ENCODE measurements at regions not wholly inside any gene's neighbourhood (a gene's known extent, or its start where the extent isn't known, plus 50 kb on each side); places are given as distances from the start of the nearest gene placed in this dataset.

DNA sequence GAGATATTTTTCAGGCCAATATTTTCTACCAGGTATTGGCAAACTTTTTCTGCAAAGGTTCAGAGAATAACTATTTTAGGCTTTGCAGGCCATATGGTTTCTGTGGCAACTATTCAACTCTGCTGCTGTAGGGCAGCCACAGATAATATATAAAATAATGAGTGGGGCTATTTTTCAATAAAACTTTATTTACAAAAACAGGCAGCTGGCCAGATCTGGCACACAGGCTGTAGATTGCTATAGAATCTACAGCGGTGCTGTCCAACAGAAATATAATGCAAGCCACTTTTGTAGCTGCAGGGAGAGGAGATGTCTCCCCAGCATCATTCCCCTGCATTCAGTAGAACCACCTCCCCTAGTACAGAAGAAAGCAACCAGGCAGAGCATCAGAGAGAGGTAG, 97.6 kb upstream of the BCOR start:
- TF ChIP-seq ZNF121 (CRISPR knock-in tag; IDR thresholded peaks at IDR 0.05) (no peak), GABPB1 (CRISPR knock-in tag; IDR thresholded peaks at IDR 0.05) (no peak), KDM5A (IDR thresholded peaks at IDR 0.05; ENCODE audit: borderline replicate concordance, low read length) (no peak)
- TF ChIP-seq, protein P1, sequence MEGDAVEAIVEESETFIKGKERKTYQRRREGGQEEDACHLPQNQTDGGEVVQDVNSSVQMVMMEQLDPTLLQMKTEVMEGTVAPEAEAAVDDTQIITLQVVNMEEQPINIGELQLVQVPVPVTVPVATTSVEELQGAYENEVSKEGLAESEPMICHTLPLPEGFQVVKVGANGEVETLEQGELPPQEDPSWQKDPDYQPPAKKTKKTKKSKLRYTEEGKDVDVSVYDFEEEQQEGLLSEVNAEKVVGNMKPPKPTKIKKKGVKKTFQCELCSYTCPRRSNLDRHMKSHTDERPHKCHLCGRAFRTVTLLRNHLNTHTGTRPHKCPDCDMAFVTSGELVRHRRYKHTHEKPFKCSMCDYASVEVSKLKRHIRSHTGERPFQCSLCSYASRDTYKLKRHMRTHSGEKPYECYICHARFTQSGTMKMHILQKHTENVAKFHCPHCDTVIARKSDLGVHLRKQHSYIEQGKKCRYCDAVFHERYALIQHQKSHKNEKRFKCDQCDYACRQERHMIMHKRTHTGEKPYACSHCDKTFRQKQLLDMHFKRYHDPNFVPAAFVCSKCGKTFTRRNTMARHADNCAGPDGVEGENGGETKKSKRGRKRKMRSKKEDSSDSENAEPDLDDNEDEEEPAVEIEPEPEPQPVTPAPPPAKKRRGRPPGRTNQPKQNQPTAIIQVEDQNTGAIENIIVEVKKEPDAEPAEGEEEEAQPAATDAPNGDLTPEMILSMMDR (CRISPR knock-in tag; IDR thresholded peaks at IDR 0.05) = no peak

All from HepG2 (cell line).